ENCODE measurements at regions not wholly inside any gene's neighbourhood (a gene's known extent, or its start where the extent isn't known, plus 50 kb on each side); places are given as distances from the start of the nearest gene placed in this dataset.

DNA sequence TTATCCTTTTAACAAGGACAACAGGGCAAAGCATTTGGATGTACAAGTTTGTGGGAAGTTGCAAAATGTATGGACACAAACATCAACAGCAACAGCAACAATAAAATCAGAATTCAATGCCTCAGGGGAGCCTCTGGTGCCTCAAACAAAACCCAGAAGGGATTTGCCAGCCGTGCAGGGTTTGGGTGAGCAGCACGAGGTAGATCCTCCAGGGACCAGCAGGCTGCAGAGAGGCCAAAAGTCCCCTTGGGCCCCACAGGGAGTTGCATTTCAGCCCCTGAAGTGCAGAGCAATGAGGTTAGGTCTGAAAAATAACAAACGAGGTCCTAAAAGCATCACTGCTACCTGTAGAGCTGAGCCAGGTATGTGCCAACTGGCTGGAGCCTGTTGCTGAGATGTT, 51.7 kb upstream of the CPXM2 start:
- Mint-ChIP-seq H3K27me3 (ENCODE audit: low read depth in 3 of 3) (peaks cover 1 to 6% (median 5%) of the 10 kb centered on the region in 3 donors), H3K36me3 (no peaks in the 10 kb centered on the region), H3K27ac (no peak overlapping the region), H3K9me3 (peaks cover 0 to 3% (median 0%) of the 10 kb centered on the region in 7 donors), H3K4me1 (no peaks in the 10 kb centered on the region), H3K4me3 (no peak overlapping the region)
- 75% methylated on average over 3 of the region's 3 CpGs for WGBS (ENCODE audit: insufficient coverage)
- TF ChIP-seq CTCF (IDR thresholded peaks at IDR 0.05): no peak
- Histone ChIP-seq H3K4me1 (ENCODE audit: control insufficient read depth in 1 of 2, insufficient read depth in 2 of 2, low read length in 2 of 2) (no peaks in the 10 kb centered on the region), H3K9ac (ENCODE audit: insufficient read depth, low read length, poor library complexity, severe bottlenecking) (no peak overlapping the region), H4K20me1 (ENCODE audit: insufficient read depth, low read length) (no peaks in the 10 kb centered on the region), H3K27me3 (ENCODE audit: control insufficient read depth in 2 of 2, insufficient read depth in 2 of 2, low read length in 2 of 2) (no peaks in the 10 kb centered on the region), H3K9me3 (replicated peaks in 1 of 2; ENCODE audit: control insufficient read depth in 1 of 2, insufficient read depth in 1 of 2, low read length in 2 of 2) (no peaks in the 10 kb centered on the region), H3K4me2 (replicated peaks; ENCODE audit: extremely low read depth, low read length, poor library complexity, severe bottlenecking) (no peak overlapping the region), H3K79me2 (ENCODE audit: insufficient read depth, low read length) (no peaks in the 10 kb centered on the region), H3K36me3 (replicated peaks in 1 of 2; ENCODE audit: control insufficient read depth in 1 of 2, insufficient read depth in 2 of 2, low read length in 2 of 2) (no peaks in the 10 kb centered on the region), H2AFZ (ENCODE audit: insufficient read depth, low read depth, low read length, poor library complexity, severe bottlenecking) (no peak overlapping the region), H3K27ac (ENCODE audit: low read depth in 1 of 2, low read length in 2 of 2) (no peak overlapping the region), H3K4me3 (replicated peaks in 1 of 3; ENCODE audit: low read depth in 2 of 3, low read length in 3 of 3) (no peak overlapping the region)
- intact Hi-C loops (cut with micrococcal nuclease): no loop called here
- DNase-seq: no peak

GRCh38 chr10:123942114-123942861, 50.7 kb upstream of the CPXM2 start:
- Histone ChIP-seq H3K27me3 (ENCODE audit: control insufficient read depth in 2 of 2, insufficient read depth in 2 of 2, low read length in 2 of 2) (no peaks in the 10 kb centered on the region), H3K4me3 (replicated peaks in 1 of 3; ENCODE audit: low read depth in 2 of 3, low read length in 3 of 3) (no peak overlapping the region), H3K27ac (ENCODE audit: low read depth in 1 of 2, low read length in 2 of 2) (no peak overlapping the region), H3K4me1 (ENCODE audit: control insufficient read depth in 1 of 2, insufficient read depth in 2 of 2, low read length in 2 of 2) (no peaks in the 10 kb centered on the region), H4K20me1 (ENCODE audit: insufficient read depth, low read length) (no peaks in the 10 kb centered on the region), H3K36me3 (replicated peaks in 1 of 2; ENCODE audit: control insufficient read depth in 1 of 2, insufficient read depth in 2 of 2, low read length in 2 of 2) (no peaks in the 10 kb centered on the region), H3K9me3 (replicated peaks in 1 of 2; ENCODE audit: control insufficient read depth in 1 of 2, insufficient read depth in 1 of 2, low read length in 2 of 2) (no peaks in the 10 kb centered on the region), H3K79me2 (ENCODE audit: insufficient read depth, low read length) (no peaks in the 10 kb centered on the region), H3K4me2 (replicated peaks; ENCODE audit: extremely low read depth, low read length, poor library complexity, severe bottlenecking) (no peak overlapping the region), H3K9ac (ENCODE audit: insufficient read depth, low read length, poor library complexity, severe bottlenecking) (no peak overlapping the region), H2AFZ (ENCODE audit: insufficient read depth, low read depth, low read length, poor library complexity, severe bottlenecking) (no peak overlapping the region)
- WGBS (ENCODE audit: insufficient coverage): 74% methylated on average over 6 of the region's 11 CpGs
- peaks cover 0 to 3% (median 0%) of the 10 kb centered on the region in 7 donors for H3K9me3 Mint-ChIP-seq
- intact Hi-C loops (cut with micrococcal nuclease): no loop called here
- H3K4me3 Mint-ChIP-seq: no peak overlapping the region
- TF ChIP-seq CTCF (IDR thresholded peaks at IDR 0.05): no peak
- DNase-seq: no peak
- no peaks in the 10 kb centered on the region for H3K36me3 Mint-ChIP-seq
- no peak overlapping the region for H3K27ac Mint-ChIP-seq
- peaks cover 1 to 6% (median 5%) of the 10 kb centered on the region in 3 donors for H3K27me3 Mint-ChIP-seq (ENCODE audit: low read depth in 3 of 3)
- H3K4me1 Mint-ChIP-seq: no peaks in the 10 kb centered on the region

Measured in CD14-positive monocyte (primary cell).